ENCODE measurements at regions not wholly inside any gene's neighbourhood (a gene's known extent, or its start where the extent isn't known, plus 50 kb on each side); places are given as distances from the start of the nearest gene placed in this dataset.

GRCh38 chr11:36876266-36876665, 278.2 kb upstream of the RAG2 start:
- H3K9me3 Mint-ChIP-seq = no peaks in the 10 kb centered on the region
- H3K27me3 Mint-ChIP-seq = no peaks in the 10 kb centered on the region
- DNase-seq (no peak), ATAC-seq (replicated peaks) (no peak)
- no peak overlapping the region for H3K27ac Mint-ChIP-seq
- H3K36me3 Mint-ChIP-seq = no peaks in the 10 kb centered on the region
- H3K4me1 Mint-ChIP-seq = no peaks in the 10 kb centered on the region
- H3K4me3 Mint-ChIP-seq = no peak overlapping the region

- Mint-ChIP-seq H3K27ac (no peak overlapping the region), H3K36me3 (no peaks in the 10 kb centered on the region), H3K4me3 (no peak overlapping the region), H3K4me1 (no peaks in the 10 kb centered on the region), H3K27me3 (no peaks in the 10 kb centered on the region), H3K9me3 (no peaks in the 10 kb centered on the region)
- DNase-seq (no peak), ATAC-seq (replicated peaks) (no peak)
Measured at GRCh38 chr11:36874291-36874690, 276.3 kb upstream of the RAG2 start.

GRCh38 chr11:36870361-36870760, 272.3 kb upstream of the RAG2 start:
- Mint-ChIP-seq H3K9me3 (no peaks in the 10 kb centered on the region), H3K36me3 (no peaks in the 10 kb centered on the region), H3K27ac (no peak overlapping the region), H3K4me1 (no peaks in the 10 kb centered on the region), H3K4me3 (no peak overlapping the region), H3K27me3 (no peaks in the 10 kb centered on the region)
- ATAC-seq (replicated peaks) (no peak), DNase-seq (no peak)

GRCh38 chr11:36868380-36868779, 270.3 kb upstream of the RAG2 start:
- H3K9me3 Mint-ChIP-seq = no peaks in the 10 kb centered on the region
- DNase-seq = no peak

GRCh38 chr11:36865846-36866245, 267.8 kb upstream of the RAG2 start:
- Mint-ChIP-seq H3K9me3 (no peaks in the 10 kb centered on the region), H3K27ac (no peak overlapping the region), H3K36me3 (no peaks in the 10 kb centered on the region), H3K4me3 (no peak overlapping the region), H3K4me1 (no peaks in the 10 kb centered on the region), H3K27me3 (no peaks in the 10 kb centered on the region)
- ATAC-seq (replicated peaks) (no peak), DNase-seq (no peak)

More at GRCh38 chr11:36868380-36868779, 270.3 kb upstream of the RAG2 start:
- no peaks in the 10 kb centered on the region for H3K27me3 Mint-ChIP-seq
- no peak for ATAC-seq (replicated peaks)
- H3K27ac Mint-ChIP-seq = no peak overlapping the region
- H3K4me3 Mint-ChIP-seq = no peak overlapping the region
- H3K4me1 Mint-ChIP-seq = no peaks in the 10 kb centered on the region
- H3K36me3 Mint-ChIP-seq = no peaks in the 10 kb centered on the region

- no peak overlapping the region for H3K27ac Mint-ChIP-seq
- ATAC-seq (replicated peaks) = no peak
- peaks cover 0 to 4% of the 10 kb centered on the region in 2 donors for H3K9me3 Mint-ChIP-seq
- no peak for DNase-seq
- no peaks in the 10 kb centered on the region for H3K27me3 Mint-ChIP-seq
- no peaks in the 10 kb centered on the region for H3K4me1 Mint-ChIP-seq
- H3K36me3 Mint-ChIP-seq = no peaks in the 10 kb centered on the region
- no peak overlapping the region for H3K4me3 Mint-ChIP-seq
Measured at GRCh38 chr11:36854875-36855274, 256.8 kb upstream of the RAG2 start.

GRCh38 chr11:36848660-36849059, 250.6 kb upstream of the RAG2 start:
- ATAC-seq (replicated peaks) (no peak), DNase-seq (no peak)
- H3K4me3 Mint-ChIP-seq = no peak overlapping the region
- H3K27me3 Mint-ChIP-seq = no peaks in the 10 kb centered on the region
- no peak overlapping the region for H3K27ac Mint-ChIP-seq
- no peaks in the 10 kb centered on the region for H3K4me1 Mint-ChIP-seq
- no peaks in the 10 kb centered on the region for H3K9me3 Mint-ChIP-seq
- no peaks in the 10 kb centered on the region for H3K36me3 Mint-ChIP-seq

- no peaks in the 10 kb centered on the region for H3K36me3 Mint-ChIP-seq
- H3K27ac Mint-ChIP-seq = no peak overlapping the region
- H3K4me1 Mint-ChIP-seq = no peaks in the 10 kb centered on the region
Measured at GRCh38 chr11:36840378-36840777, 242.3 kb upstream of the RAG2 start.

GRCh38 chr11:36837831-36838437, 239.9 kb upstream of the RAG2 start:
- ATAC-seq (replicated peaks) (no peak), DNase-seq (no peak)
- Mint-ChIP-seq H3K9me3 (no peaks in the 10 kb centered on the region), H3K27me3 (peaks cover 0 to 13% of the 10 kb centered on the region in 2 donors), H3K4me3 (no peak overlapping the region), H3K4me1 (no peaks in the 10 kb centered on the region), H3K36me3 (no peaks in the 10 kb centered on the region), H3K27ac (no peak overlapping the region)

More at GRCh38 chr11:36840378-36840777, 242.3 kb upstream of the RAG2 start:
- Mint-ChIP-seq H3K4me3 (no peak overlapping the region), H3K27me3 (peaks cover 0 to 7% of the 10 kb centered on the region in 2 donors), H3K9me3 (no peaks in the 10 kb centered on the region)
- DNase-seq = no peak
- ATAC-seq (replicated peaks) = no peak

GRCh38 chr11:36825251-36825650, 227.2 kb upstream of the RAG2 start:
- no peak overlapping the region for H3K27ac Mint-ChIP-seq
- H3K9me3 Mint-ChIP-seq = peaks cover 0 to 6% of the 10 kb centered on the region in 2 donors
- DNase-seq (no peak), ATAC-seq (replicated peaks) (no peak)
- no peaks in the 10 kb centered on the region for H3K36me3 Mint-ChIP-seq
- no peaks in the 10 kb centered on the region for H3K27me3 Mint-ChIP-seq
- H3K4me1 Mint-ChIP-seq = no peaks in the 10 kb centered on the region
- no peak overlapping the region for H3K4me3 Mint-ChIP-seq

GRCh38 chr11:36824349-36824748, 226.3 kb upstream of the RAG2 start:
- H3K27ac Mint-ChIP-seq = no peak overlapping the region
- H3K4me1 Mint-ChIP-seq = no peaks in the 10 kb centered on the region
- ATAC-seq (replicated peaks) = no peak
- H3K4me3 Mint-ChIP-seq = no peak overlapping the region
- H3K9me3 Mint-ChIP-seq = peaks cover 0 to 8% of the 10 kb centered on the region in 2 donors
- no peak for DNase-seq
- peaks cover 0 to 5% of the 10 kb centered on the region in 2 donors for H3K27me3 Mint-ChIP-seq
- H3K36me3 Mint-ChIP-seq = no peaks in the 10 kb centered on the region

GRCh38 chr11:36822829-36823228, 224.8 kb upstream of the RAG2 start:
- DNase-seq = no peak
- H3K27ac Mint-ChIP-seq = no peak overlapping the region
- peaks cover 0 to 5% of the 10 kb centered on the region in 2 donors for H3K27me3 Mint-ChIP-seq
- H3K36me3 Mint-ChIP-seq = no peaks in the 10 kb centered on the region
- peaks cover 3 to 5% of the 10 kb centered on the region in 2 donors for H3K9me3 Mint-ChIP-seq
- H3K4me1 Mint-ChIP-seq = no peaks in the 10 kb centered on the region
- peak; percentile 57 to 64 for ATAC-seq (replicated peaks)
- H3K4me3 Mint-ChIP-seq = no peak overlapping the region

GRCh38 chr11:36818410-36818809, 220.4 kb upstream of the RAG2 start:
- Mint-ChIP-seq H3K4me3 (no peak overlapping the region), H3K27ac (no peak overlapping the region), H3K27me3 (peaks cover 0 to 5% of the 10 kb centered on the region in 2 donors), H3K9me3 (peaks cover 3 to 5% of the 10 kb centered on the region in 2 donors), H3K4me1 (no peaks in the 10 kb centered on the region), H3K36me3 (no peaks in the 10 kb centered on the region)
- no peak for ATAC-seq (replicated peaks)
- no peak for DNase-seq

GRCh38 chr11:36817336-36817965, 219.4 kb upstream of the RAG2 start:
- no peak for ATAC-seq (replicated peaks)
- H3K9me3 Mint-ChIP-seq = peaks cover 3 to 5% of the 10 kb centered on the region in 2 donors
- no peak overlapping the region for H3K27ac Mint-ChIP-seq
- H3K36me3 Mint-ChIP-seq = no peaks in the 10 kb centered on the region
- peaks cover 0 to 5% of the 10 kb centered on the region in 2 donors for H3K27me3 Mint-ChIP-seq
- H3K4me3 Mint-ChIP-seq = no peak overlapping the region
- no peak for DNase-seq
- no peaks in the 10 kb centered on the region for H3K4me1 Mint-ChIP-seq

GRCh38 chr11:36809303-36809702, 211.3 kb upstream of the RAG2 start:
- Mint-ChIP-seq H3K27me3 (peaks cover 0 to 7% of the 10 kb centered on the region in 2 donors), H3K9me3 (no peaks in the 10 kb centered on the region), H3K36me3 (no peaks in the 10 kb centered on the region), H3K27ac (no peak overlapping the region), H3K4me1 (no peaks in the 10 kb centered on the region), H3K4me3 (no peak overlapping the region)
- ATAC-seq (replicated peaks) (no peak), DNase-seq (no peak)

Data from stimulated activated naive B cell treated with anti-CD40 and anti-IgM and Interleukin-4, amounts not matched to agents 10 μg/mL and 1 μg/mL and 100 μg/mL, for 72 hours (primary cell).